SK-N-SH (cell line): ENCODE measurements at regions not wholly inside any gene's neighbourhood (a gene's known extent, or its start where the extent isn't known, plus 50 kb on each side); places are given as distances from the start of the nearest gene placed in this dataset.

Experiments used
- CTCF ChIA-PET: fragments of 300-600, 350-600 bp; formaldehyde crosslinking; extraction: SDS; loops from one replicate; lab custom pipeline; 2021; lab: Yijun Ruan, JAX
- POLR2A ChIA-PET: fragments of 350-600 bp; sonication (Branson Sonifier 250); formaldehyde crosslinking; extraction: SDS; loops from one replicate; lab custom pipeline; 2020; ENCODE audit warnings: antibody characterized with exemption, inconsistent platforms; lab: Yijun Ruan, JAX
- DNase-seq: peaks from one replicate; pipeline ENCODE4 v3.0.0; 2012
- H2AFZ ChIP-seq: fragments of 200-600 bp; sonication (generic); 2 replicates; pipeline ENCODE4 v1.8.1; 2016; ENCODE audit warnings: antibody characterized with exemption, mild to moderate bottlenecking, low read depth
- H3F3A ChIP-seq: fragments of 200-600 bp; sonication (generic); replicated peaks from 2 replicates; pipeline ENCODE3; 2016; ENCODE audit warnings: antibody characterized with exemption, mild to moderate bottlenecking; ENCODE audit not compliant: insufficient read depth
- H3K27ac ChIP-seq, 2 experiments: fragments of 200-500 bp in 1 of 2; fragments of 200-600 bp in 1 of 2; sonication (Bioruptor generic) in 1 of 2; sonication (generic), shearing (Covaris generic) in 1 of 2; 2 replicates each; pipeline versions ENCODE4 v1.5.1 to v1.6.1; 2014 to 2016; ENCODE audit warnings: low read depth in 2 of 2, inconsistent platforms in 1 of 2, low read length in 1 of 2, mild to moderate bottlenecking in 1 of 2, mixed read lengths in 1 of 2
- H3K27me3 ChIP-seq: fragments of 200-600 bp; sonication (generic), shearing (Covaris generic); 2 replicates; pipeline ENCODE4 v1.6.1; 2016; ENCODE audit warnings: mixed run types; ENCODE audit not compliant: insufficient read depth
- H3K36me3 ChIP-seq, 2 experiments: fragments of 200-500 bp in 1 of 2; fragments of 200-600 bp in 1 of 2; sonication (Bioruptor generic) in 1 of 2; sonication (generic) in 1 of 2; replicated peaks in 1 of 2; 2 replicates each; pipeline versions ENCODE3 to v1.5.1; 2014 to 2016; ENCODE audit warnings: low read length in 1 of 2, mild to moderate bottlenecking in 1 of 2; ENCODE audit not compliant: insufficient read depth in 2 of 2, control insufficient read depth in 1 of 2
- H3K4me1 ChIP-seq, 2 experiments: fragments of 200-500 bp in 1 of 2; fragments of 200-600 bp in 1 of 2; sonication (Bioruptor generic) in 1 of 2; sonication (generic), shearing (Covaris generic) in 1 of 2; 2 replicates each; pipeline versions ENCODE4 v1.5.1 to v1.6.1; 2014 to 2016; ENCODE audit warnings: low read depth in 1 of 2, low read length in 1 of 2, mixed run types in 1 of 2; ENCODE audit not compliant: insufficient read depth in 2 of 2, control insufficient read depth in 1 of 2
- H3K4me2 ChIP-seq: fragments of 200-600 bp; sonication (generic), shearing (Covaris generic); 2 replicates; pipeline ENCODE4 v1.6.1; 2017; ENCODE audit warnings: mixed run types
- H3K4me3 ChIP-seq, 2 experiments: fragments of 200-500 bp in 1 of 2; fragments of 200-600 bp in 1 of 2; sonication (Bioruptor generic) in 1 of 2; sonication (generic), shearing (Covaris generic) in 1 of 2; 2 replicates each; pipeline versions ENCODE4 v1.5.1 to v1.8.1; 2014 to 2016; ENCODE audit warnings: low read depth in 2 of 2, inconsistent platforms in 1 of 2, low read length in 1 of 2, mild to moderate bottlenecking in 1 of 2, mixed read lengths in 1 of 2, moderate library complexity in 1 of 2
- H3K79me2 ChIP-seq: fragments of 200-600 bp; sonication (generic); 2 replicates; pipeline ENCODE4 v1.8.1; 2017; ENCODE audit warnings: mild to moderate bottlenecking; ENCODE audit not compliant: insufficient read depth
- H3K9ac ChIP-seq: fragments of 200-600 bp; sonication (generic); 2 replicates; pipeline ENCODE4 v1.6.1; 2017; ENCODE audit warnings: mixed run types
- H3K9me2 ChIP-seq: fragments of 200-600 bp; sonication (generic); 2 replicates; pipeline ENCODE4 v1.6.1; 2017; ENCODE audit warnings: mixed run types
- H3K9me3 ChIP-seq: fragments of 200-600 bp; sonication (generic); 2 replicates; pipeline ENCODE4 v1.6.1; 2017; ENCODE audit warnings: mixed run types, mild to moderate bottlenecking, moderate library complexity
- H4K20me1 ChIP-seq: fragments of 200-600 bp; sonication (generic); 2 replicates; pipeline ENCODE4 v1.6.1; 2017; ENCODE audit warnings: mild to moderate bottlenecking, mixed run types; ENCODE audit not compliant: insufficient read depth
- EP300 ChIP-seq, 2 experiments: IDR thresholded peaks; 2 replicates each; pipeline versions ENCODE4 v1.4.0 to v1.6.1; 2012; ENCODE audit warnings: borderline replicate concordance in 1 of 2, low read depth in 1 of 2, low read length in 1 of 2
- FOXJ3 ChIP-seq: sonication (generic); formaldehyde crosslinking; IDR thresholded peaks from 2 replicates; pipeline ENCODE4 v1.5.1; 2020; ENCODE audit warnings: mild to moderate bottlenecking, missing genetic modification reagents
- GATA2 ChIP-seq: sonication (generic); formaldehyde crosslinking; IDR thresholded peaks from 2 replicates; pipeline ENCODE4 v1.5.0; 2020; ENCODE audit warnings: mild to moderate bottlenecking, missing genetic modification reagents
- JUND ChIP-seq: IDR thresholded peaks from 2 replicates; pipeline ENCODE4 v1.4.0; 2012
- NRF1 ChIP-seq: IDR thresholded peaks from 2 replicates; pipeline ENCODE4 v1.6.1; 2012; ENCODE audit warnings: low read depth, mild to moderate bottlenecking, low read length
- POLR2AphosphoS5 ChIP-seq: IDR thresholded peaks from 2 replicates; pipeline ENCODE4 v1.6.1; 2012; ENCODE audit warnings: low read depth, low read length
- RAD21 ChIP-seq: IDR thresholded peaks from 2 replicates; pipeline ENCODE4 v1.6.1; 2012; ENCODE audit warnings: mild to moderate bottlenecking, low read length
- RXRA ChIP-seq: IDR thresholded peaks from 2 replicates; pipeline ENCODE4 v1.4.0; 2012; ENCODE audit warnings: low read depth, mild to moderate bottlenecking, borderline replicate concordance
- SMC3 ChIP-seq: IDR thresholded peaks from 2 replicates; pipeline ENCODE4 v1.6.1; 2012; ENCODE audit warnings: low read depth, low read length, improper control_type of control experiment
- WGBS: methylation state at CpG from one replicate; pipeline ENCODE4 v1.1.6; 2017; ENCODE audit warnings: low lambda C conversion rate; 5-methylcytosine and 5-hydroxymethylcytosine counted together
- TF ChIP-seq, protein P1 (sequence below): fragments of 150-350 bp; IDR thresholded peaks from 2 replicates; pipeline ENCODE4 v1.6.1; 2016; ENCODE audit warnings: mild to moderate bottlenecking, low read depth, low read length
- TF ChIP-seq, protein P2 (sequence below): IDR thresholded peaks from 2 replicates; pipeline ENCODE4 v1.4.0; 2012; ENCODE audit warnings: low read depth

GRCh38 chr7:13049946-13050345 is 362.5 kb downstream of the ARL4A start:
- Histone ChIP-seq H3K4me2 (no peak overlapping the region), H3K36me3 (no peaks in the 10 kb centered on the region), H3K9ac (no peak overlapping the region), H2AFZ (no peak overlapping the region; the same call in 1 of the 2 replicates), H3K4me1 (no peaks in the 10 kb centered on the region; a peak in 1 of 4 replicates), H3K4me3 (no peak overlapping the region), H3F3A (no peaks in the 10 kb centered on the region), H3K79me2 (no peaks in the 10 kb centered on the region), H3K9me2 (no peaks in the 10 kb centered on the region), H3K9me3 (no peaks in the 10 kb centered on the region), H3K27me3 (no peaks in the 10 kb centered on the region), H4K20me1 (no peaks in the 10 kb centered on the region), H3K27ac (no peak overlapping the region)
- ChIA-PET CTCF (no interaction called here), POLR2A (no interaction called here)
- TF ChIP-seq FOXJ3 (CRISPR knock-in tag) (no peak), RXRA (no peak), NRF1 (no peak)
- TF ChIP-seq, protein P1, sequence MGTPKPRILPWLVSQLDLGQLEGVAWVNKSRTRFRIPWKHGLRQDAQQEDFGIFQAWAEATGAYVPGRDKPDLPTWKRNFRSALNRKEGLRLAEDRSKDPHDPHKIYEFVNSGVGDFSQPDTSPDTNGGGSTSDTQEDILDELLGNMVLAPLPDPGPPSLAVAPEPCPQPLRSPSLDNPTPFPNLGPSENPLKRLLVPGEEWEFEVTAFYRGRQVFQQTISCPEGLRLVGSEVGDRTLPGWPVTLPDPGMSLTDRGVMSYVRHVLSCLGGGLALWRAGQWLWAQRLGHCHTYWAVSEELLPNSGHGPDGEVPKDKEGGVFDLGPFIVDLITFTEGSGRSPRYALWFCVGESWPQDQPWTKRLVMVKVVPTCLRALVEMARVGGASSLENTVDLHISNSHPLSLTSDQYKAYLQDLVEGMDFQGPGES, result no peak
- 6% methylated on average over 3 of the region's 3 CpGs for WGBS
- no peak for DNase-seq

- Histone ChIP-seq H3K4me1 (no peaks in the 10 kb centered on the region; a peak in 1 of 4 replicates), H3K79me2 (no peaks in the 10 kb centered on the region), H3K9me3 (no peaks in the 10 kb centered on the region), H3K4me3 (no peak overlapping the region), H4K20me1 (no peaks in the 10 kb centered on the region), H3K27me3 (no peaks in the 10 kb centered on the region), H3K9ac (no peak overlapping the region), H2AFZ (no peak overlapping the region), H3K27ac (no peak overlapping the region), H3K4me2 (no peak overlapping the region), H3F3A (no peaks in the 10 kb centered on the region), H3K36me3 (no peaks in the 10 kb centered on the region), H3K9me2 (no peaks in the 10 kb centered on the region)
- TF ChIP-seq POLR2AphosphoS5 (no peak), GATA2 (no peak), RAD21 (no peak), SMC3 (no peak), EP300 (IDR thresholded peaks at IDR 0.05; ENCODE audit: borderline replicate concordance in 1 of 2, low read depth in 1 of 2, low read length in 1 of 2) (no peak), JUND (no peak)
- TF ChIP-seq, protein P2, sequence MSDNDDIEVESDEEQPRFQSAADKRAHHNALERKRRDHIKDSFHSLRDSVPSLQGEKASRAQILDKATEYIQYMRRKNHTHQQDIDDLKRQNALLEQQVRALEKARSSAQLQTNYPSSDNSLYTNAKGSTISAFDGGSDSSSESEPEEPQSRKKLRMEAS, result no peak
- TF ChIP-seq, protein P1, result no peak
- no peak for DNase-seq
- WGBS, result 0% methylated on average over 2 of the region's 2 CpGs
- CTCF ChIA-PET, result no interaction called here
- POLR2A ChIA-PET, result no interaction called here
Observed at GRCh38 chr7:13050703-13051102, 363.3 kb downstream of the ARL4A start.
